NCI-H446 treated with DMSO at 0.1 percent for 48 hours (cell line): ENCODE measurements at regions not wholly inside any gene's neighbourhood (a gene's known extent, or its start where the extent isn't known, plus 50 kb on each side); places are given as distances from the start of the nearest gene placed in this dataset.
"Not testable (repeated sequence)": the region's sequence is repeated elsewhere in the genome, so short reads cannot be mapped to it uniquely, and the experiment has no call there.

Experiments
- DNase-seq: peaks from one replicate; lab custom pipeline; 2025; lab: John Stamatoyannopoulos, UW

DNA sequence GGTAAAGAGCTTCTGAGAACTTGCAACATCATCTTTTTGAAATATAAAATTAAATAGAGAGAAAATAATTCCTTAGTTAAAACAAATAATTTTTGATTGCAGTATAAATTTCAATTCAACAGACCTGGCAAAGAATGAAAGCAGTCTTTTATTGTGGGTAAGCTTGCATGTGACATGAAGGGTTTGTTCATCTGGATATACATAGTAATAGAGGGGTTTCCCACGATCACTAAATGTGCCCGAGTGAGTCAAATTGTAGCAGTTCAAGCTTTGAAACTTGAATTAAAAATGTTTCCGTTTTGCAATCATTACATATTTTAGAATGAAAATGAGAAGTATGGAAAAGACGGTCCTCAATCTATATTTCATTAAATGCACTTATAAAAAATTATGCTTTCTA, 658.4 kb upstream of the MBL2 start:
- DNase-seq, result no peak

DNA sequence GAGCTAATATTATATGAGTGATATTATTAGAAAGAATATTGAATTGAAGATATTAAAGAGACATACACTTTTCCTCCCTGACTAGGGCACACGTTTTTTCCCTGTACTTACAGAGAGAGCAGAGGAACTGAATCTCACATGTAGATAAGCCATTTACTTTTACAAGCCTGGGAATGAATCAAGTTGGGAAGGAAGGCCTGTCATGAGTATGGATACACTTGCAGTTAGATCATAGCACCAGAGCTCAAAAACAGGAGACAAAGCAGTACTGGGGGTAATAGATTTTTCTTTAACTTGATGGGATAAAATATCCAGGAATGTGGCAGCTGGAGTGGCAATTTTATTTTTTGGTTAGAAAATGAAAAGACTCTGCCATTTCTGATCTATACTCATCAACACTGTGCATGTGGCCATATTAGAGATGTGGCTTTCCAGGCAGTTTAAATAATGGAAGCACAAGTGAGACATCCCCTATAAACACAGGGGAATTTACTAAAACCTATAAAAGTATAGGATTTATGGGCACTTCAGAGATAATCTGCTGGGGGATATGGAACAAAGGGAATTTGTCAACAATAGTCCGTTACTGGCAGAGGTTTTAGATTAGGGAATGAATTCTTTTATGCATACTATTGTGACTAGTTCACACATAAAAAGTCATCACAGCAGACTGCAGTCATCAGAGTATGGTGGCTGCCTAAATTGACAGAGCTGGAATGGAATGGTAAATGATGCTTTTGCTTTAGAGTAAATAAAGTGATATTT, 657.7 kb upstream of the MBL2 start:
- no peak for DNase-seq

DNA sequence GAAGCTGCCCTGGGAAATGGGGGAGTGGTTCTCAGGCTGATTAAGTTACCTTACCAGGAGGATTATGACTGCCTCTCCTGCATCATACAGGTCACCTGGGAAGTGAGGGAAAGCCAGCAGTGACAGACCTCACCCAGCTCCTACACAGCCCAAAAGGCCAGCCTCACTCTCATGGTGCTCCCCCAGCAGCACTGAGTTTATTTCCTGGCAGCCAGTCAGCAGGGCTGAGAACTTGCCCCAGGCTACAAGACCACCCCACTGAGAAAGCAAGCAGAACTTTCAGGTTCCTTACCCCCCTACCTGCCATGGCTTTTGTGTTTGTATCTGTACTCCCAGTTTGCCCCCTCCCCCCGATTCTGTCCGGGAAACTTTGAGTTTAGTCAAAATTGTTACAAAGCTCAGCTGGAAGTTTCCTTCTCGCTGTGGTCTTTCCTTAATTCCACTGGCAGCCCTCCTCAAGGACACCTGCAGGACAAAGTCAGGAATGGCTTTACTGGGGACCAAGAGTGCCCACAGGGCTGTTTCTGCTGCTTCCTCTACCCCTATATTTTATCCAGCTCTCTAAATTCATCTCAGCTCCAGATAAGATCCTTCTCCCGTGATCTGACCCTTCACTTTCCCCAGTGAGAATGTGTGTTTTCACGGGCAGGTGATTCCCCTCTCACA, 649.8 kb upstream of the MBL2 start:
- DNase-seq, result no peak

DNA sequence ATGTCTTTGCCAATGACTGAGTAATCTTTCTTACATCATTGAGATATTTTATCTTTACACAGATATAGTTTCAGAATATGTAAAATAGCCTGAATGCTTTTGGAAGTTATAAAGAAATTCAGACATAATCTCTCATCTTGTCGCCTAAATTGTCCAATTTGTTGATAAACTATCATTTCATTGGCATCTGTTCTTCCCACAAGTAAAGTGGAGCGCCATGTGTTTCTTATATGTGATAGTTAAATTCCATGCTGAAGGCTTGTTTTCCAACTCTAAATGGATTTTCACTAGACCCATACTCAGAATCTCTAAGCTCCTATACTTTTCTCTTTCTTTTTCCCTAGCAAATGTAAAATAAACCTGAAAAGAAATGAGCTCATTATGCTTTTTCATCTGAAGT, 640.1 kb upstream of the MBL2 start:
- no peak for DNase-seq

DNA sequence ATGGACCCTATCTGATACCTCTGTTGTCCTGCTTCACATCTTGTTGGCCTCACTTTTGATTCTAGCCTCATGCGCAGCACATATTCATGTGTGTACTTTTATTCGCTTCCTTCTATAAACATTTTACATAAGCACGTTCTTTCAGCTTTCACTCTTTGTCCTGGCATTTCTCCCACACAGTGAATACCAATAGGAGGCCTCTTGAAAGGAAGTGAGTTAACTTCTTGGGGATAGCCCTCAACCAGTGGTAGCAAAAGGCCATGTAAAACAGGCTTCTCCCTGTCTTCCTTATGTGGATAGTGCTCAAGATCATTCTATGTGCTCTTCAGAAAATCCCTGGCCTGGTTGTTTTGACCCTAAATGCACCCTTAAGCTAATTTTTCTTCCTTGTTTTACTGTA, 633.9 kb upstream of the MBL2 start:
- DNase-seq, result no peak

DNA sequence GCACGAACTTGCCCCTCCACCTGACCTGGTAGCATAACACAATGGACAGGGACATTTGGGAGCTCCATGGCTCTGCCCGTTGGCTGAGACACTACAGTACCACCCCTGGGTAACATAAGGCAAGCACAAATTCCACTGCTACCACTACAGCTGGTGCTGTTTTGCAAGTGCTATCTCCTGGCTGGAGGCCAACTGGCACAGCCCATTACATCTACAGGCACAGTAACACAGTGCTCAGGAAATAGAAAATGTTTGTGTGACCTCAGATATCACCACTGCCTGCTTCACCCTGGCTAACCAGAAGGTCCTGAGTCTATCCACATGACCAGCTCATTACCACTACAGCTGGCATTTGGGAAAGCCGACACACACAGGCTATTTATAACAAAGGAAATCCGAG, 631.1 kb upstream of the MBL2 start:
- DNase-seq, result no peak

DNA sequence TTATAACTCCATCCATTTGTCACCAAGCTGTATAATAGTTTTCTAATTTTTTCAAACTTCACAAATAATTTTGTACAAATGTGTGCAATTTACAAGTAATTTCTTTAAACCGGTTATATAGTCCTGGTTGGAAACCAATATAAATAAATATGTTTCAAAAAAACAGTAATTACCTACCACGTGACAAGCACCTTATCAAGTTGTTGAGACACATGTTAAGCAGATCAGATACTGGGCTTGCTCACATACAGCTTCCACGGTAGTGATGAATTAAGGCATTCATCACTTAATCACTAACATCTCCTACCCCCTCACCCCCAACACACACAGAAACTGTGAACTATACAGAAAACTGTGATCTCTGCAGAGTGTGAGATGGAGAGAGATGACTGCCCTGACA, 630.0 kb upstream of the MBL2 start:
- DNase-seq, result no peak

DNA sequence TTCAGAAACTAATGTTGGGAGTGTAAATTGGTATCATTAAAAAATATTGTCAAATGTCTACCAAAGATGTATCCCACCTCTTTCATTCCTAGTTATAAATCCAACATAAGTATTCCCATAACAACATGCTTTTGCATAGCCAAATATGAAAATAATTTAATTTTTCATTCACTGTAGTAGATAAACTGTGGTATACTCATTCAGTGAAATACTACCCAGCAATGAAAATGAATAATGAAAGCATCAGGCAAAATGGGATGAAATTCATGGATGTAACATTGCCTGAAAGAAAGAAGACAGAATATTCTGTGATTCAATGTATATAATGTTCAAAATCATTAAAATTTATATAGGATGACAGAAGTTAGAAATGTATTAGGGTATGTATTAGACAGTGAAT, 629.0 kb upstream of the MBL2 start:
- no peak for DNase-seq

DNA sequence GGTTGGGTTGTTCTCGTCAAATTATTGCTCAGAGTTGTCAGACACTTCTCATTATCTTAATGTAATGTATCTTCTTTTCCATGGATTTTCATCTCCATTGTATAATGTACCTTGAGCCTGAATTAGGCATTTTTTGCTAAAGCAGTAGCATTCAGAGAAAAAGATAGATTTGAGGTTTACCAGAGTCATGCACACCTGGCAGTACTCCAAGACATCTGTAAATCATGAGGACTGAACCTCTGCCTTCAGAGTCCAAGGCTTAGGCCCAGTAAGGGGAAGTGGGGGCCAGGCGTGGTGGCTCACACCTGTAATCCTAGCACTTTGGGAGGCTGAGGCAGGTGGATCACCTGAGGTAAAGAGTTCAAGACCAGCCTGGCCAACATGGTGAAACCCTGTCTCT, 624.3 kb upstream of the MBL2 start:
- DNase-seq, result no peak

DNA sequence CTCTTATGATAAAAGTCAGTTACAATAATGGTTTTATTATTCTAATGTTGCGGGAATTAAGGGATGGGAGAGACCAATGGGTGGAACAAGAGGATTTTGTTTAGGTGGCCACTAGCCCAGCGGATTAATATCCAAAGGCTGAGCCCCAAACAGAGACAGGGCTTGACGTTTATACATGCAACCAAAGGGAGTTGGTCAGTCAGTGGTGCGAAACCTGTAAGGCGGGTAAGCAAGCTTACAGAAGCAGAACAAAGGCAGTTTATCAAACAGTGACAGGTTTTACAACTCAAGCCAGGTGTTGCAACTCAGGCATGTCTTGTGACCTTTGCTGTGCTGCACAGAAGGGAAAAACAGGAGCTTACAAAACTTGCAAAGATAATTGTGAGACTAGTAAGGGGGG, 622.9 kb upstream of the MBL2 start:
- no peak for DNase-seq

DNA sequence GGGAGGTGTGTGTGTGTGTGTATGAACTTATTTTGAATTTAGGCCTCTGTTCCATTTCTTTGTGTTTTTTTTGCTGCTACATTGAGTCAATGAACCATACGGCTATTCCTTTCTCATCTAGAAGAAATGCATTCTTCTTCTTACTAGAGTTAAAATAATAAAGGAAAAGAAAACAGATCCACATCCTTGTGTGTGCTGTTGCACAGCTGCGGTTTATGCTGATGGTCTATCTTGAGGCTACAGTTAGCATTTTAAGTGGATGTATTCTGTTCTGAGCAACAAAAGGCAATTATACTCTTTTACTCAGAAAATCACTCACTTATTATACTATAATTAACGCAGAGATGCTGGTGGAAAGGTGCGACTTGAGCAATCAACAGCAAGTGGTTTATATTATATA, 615.0 kb upstream of the MBL2 start:
- no peak for DNase-seq

DNA sequence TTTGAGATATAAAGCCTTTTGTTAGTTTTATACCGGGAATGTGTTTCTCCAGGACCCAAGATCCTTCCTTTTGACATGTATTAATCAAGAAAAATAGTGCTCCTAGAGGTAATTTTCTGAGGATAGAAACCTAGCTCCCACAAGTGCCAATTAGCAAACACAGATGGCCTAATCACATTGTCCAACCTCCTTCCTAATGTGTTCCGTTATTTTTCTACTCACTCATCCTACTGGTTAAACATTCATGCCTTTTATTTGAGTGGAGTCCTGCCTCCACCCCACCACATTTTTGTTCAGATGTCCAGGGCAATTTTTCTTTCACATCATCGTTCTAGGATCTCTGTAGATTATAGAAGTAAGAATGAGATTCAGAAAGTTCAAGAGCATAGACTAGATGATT, 610.0 kb upstream of the MBL2 start:
- DNase-seq, result no peak

DNA sequence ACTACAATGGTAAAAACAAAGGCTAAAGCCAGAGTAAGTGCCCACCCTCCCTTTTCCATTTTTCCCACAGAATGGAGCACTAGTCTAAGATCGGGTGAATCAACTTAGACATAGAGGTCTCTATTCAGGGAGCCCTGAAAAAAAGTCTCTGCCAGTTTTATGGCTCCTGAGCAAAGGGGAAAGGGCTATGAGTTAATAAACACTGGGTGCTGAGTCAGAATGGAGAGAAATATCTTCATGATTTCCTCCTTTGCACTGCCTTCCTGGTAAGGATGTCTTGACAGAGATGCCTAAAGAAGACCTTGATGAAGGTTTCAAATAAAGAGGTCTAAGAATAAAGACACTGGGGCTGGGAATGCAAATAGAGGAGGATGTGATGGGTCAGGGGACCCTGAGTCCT, 607.4 kb upstream of the MBL2 start:
- DNase-seq, result no peak

DNA sequence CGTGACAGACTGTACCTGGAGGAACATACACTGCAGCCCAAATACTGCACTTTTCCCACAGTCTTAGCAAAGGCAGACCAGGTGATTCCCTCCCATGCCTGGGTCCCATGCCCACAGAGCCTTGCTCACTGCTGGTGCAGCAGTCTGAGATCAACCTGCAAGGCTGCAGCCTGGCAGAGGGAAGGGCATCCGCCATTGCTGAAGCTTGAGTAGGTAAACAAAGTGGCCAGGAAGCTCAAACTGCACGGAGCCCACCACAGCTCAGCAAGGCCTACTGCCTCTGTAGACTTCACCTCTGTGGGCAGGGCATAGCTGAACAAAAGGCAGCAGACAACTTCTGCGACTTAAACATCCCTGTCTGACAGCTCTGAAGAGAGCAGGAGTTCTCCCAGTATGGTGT, 597.8 kb upstream of the MBL2 start:
- DNase-seq, result no peak

DNA sequence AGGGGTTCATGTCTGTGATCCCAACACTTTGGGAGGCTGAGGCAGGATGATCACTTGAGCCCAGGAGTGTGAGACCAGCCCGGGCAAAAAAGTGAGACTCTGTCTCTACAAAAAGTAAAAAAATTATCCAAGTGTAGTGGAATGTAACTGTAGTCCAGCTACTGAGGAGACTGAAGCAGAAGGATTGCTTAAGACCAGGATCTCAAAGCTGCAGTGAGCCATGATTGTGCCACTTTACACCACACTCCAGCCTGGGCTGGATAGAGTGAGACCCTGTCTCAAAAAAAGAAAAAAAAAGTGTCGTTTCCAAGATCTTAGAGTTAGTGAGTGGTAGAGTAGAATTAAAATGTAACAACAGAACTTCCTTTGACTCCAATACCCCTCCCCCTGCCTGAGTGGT, 589.4 kb upstream of the MBL2 start:
- no peak for DNase-seq

DNA sequence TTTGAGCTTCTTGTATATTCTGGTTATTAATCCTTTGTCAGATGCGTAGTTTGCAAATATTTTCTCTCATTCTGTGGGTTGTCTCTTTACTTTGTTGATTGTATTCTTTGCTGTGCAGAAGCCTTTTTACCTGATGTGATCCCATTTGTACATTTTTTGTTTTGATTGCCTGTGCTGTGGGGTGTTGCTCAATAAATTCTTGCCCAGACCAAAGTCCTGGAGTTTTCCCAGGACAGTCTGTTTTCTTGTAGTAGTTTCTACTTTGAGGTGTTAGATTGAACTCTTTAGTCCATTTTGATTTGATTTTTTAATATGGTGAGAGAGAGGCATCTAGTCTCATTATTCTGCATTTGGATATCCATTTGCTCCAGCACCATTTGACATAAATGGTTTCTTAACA, 588.7 kb upstream of the MBL2 start:
- DNase-seq, result no peak

DNA sequence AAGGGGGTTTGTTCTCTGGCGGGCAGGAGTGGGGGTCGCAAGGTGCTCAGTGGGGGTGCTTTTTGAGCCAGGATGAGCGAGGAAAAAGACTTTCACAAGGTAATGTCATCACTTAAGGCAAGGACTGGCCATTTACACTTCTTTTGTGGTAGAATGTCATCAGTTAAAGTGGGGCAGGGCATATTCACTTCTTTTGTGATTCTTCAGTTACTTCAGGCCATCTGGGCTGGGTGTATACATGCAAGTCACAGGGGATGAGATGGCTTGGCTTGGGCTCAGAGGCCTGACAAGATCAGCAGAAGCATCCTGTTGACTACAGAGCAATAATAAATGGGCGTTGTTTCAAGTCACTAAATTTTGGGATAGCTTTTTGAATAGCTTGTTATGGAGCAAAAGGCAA, 586.4 kb upstream of the MBL2 start:
- DNase-seq, result not testable (repeated sequence)

DNA sequence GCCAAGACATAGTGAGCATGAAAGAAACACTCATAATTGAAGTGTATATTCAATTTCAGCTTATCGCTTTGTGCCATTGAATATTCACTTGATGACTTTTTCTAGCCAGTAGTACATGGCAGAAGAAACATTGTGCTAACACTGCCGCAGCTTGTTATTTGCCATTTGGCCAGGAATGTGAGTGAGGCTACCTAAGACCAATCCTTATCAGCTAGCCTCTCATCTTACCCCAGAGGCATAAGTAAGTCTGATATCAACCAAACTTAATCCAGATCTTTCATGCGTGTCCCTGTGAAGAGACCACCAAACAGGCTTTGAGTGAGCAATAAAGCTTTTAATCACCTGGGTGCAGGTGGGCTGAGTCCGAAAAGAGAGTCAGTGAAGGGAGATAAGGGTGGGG, 586.0 kb upstream of the MBL2 start:
- DNase-seq, result no peak

DNA sequence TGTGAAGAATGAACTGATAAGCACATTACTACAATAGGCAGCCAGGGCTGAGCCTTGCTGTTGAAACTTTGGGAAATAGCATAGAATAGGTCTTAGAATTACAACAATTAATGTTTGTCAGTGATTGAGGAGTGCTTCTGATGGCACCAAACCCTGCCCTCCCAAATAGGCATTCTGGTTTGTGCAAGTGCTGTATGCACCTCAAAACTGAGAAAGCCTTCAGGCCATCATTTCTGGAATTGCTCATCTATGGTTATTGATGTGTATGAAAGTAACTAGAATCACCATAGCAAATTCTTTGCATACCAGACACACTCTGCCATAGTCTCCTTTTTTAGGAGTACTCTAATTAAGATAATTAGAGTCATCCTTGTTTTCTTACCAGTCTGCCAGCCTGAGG, 585.0 kb upstream of the MBL2 start:
- no peak for DNase-seq

DNA sequence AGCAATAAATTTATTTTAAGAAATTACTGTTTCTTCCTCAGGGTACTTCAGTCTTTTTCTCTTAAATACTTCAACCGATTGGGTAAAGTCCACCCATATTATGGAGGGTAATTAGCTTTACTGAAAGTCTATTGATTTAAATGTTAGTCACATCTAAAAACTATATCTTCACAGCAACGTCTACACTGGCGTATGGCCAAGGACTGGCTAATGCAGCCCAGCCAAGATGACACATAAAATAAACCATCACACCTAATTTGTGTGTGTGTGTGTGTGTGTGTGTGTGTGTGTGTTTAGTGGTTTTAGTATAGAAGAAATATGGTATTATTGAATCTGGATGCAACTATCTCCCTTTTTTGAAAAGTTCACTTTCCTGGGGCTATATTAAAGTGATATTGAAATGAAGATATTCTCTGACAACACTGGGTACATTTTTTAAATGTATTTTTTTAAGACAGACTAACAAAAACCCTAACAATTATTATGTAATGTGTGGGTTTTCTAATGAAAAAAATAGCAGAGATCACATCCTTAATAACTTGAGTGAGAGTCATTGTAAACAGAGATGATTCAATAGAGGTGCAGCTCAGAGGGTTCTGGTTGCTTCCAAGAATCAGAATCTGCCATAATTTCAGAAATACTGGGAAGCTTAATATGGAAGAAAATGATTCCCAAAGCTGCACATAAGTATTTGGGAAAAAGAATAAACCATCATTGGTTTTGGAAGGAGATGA, 584.2 kb upstream of the MBL2 start:
- DNase-seq, result no peak

DNA sequence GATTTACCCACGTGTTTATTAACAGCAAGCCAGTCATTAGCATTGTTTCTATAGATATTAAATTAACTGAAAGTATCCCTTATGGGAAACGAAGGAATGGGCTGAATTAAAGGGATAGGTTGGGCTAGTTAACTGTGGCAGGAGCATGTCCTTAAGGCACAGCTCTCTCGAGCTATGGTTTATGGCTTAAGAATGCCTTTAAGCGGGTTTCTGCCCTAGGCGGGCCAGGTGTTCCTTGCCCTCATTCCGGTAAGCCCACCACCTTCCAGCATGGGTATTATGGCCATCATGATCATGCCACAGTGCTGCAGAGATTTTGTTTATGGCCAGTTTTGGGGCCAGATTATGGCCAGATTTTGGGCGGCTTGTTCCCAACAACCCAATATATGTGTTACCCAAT, 569.9 kb upstream of the MBL2 start:
- not testable (repeated sequence) for DNase-seq

DNA sequence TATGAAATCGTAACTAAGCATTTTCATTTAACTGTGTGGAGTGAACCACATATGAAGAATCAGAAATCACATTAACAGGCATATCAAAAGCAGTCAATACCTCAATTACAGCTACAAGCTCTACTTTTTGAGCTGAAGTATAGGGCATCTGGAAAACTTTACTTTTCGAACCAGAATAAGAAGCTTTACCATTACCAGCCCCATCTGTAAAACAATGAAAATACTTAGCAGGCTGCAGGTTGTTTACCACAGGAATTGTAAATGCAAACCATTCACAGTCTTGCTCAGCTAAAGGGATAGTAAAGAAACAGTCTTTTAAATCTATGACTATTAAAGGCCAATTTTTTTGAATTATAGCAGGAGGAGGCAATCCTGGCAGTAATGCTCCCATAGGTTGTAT, 565.6 kb upstream of the MBL2 start:
- not testable (repeated sequence) for DNase-seq

DNA sequence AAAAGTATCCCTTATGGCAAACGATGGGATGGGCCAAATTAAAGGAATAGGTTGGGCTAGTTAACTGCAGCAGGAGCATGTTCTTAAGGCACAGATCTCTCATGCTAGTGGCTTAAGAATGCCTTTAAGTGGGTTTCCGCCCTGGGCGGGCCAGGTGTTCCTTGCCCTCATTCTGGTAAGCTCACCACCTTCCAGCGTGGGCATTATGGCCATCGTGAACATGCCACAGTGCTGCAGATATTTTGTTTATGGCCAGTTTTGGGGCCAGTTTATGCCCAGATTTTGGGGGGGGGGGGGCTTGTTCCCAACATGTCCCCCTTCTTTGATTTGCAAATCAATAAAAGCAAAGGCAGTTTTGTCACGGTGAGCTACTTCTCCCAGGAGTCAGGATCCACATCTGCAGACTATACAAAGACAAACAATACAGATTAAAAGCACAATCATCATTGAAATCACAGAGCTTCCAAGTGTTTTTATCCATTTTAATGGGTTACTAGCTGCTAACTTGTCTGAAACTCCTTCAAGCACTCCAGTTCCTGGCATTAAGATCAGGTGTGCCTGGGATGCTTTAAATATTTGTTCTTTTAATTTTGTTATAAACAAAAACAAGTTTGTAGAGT, 563.3 kb upstream of the MBL2 start:
- DNase-seq, result not testable (repeated sequence)
